ENCODE measurements at regions not wholly inside any gene's neighbourhood (a gene's known extent, or its start where the extent isn't known, plus 50 kb on each side); places are given as distances from the start of the nearest gene placed in this dataset.
"Not testable (repeated sequence)": the region's sequence is repeated elsewhere in the genome, so short reads cannot be mapped to it uniquely, and the experiment has no call there.

GRCh38 chr18:67766930-67767329 is 250.4 kb upstream of the DSEL start:
- Histone ChIP-seq H4K20me1 (ENCODE audit: insufficient read depth, low read length, poor library complexity, severe bottlenecking) (no peaks in the 10 kb centered on the region), H3K36me3 (ENCODE audit: insufficient read depth, low read length) (no peaks in the 10 kb centered on the region), H3F3A (ENCODE audit: low read depth) (no peaks in the 10 kb centered on the region), H3K79me2 (ENCODE audit: insufficient read depth, low read length) (no peaks in the 10 kb centered on the region), H3K4me3 (ENCODE audit: low read length, poor library complexity, severe bottlenecking) (no peak overlapping the region), H3K4me1 (ENCODE audit: insufficient read depth, low read length, poor library complexity, severe bottlenecking) (peaks cover 4% of the 10 kb centered on the region), H3K9me3 (ENCODE audit: insufficient read depth, low read depth, low read length) (no peaks in the 10 kb centered on the region), H3K9me2 (replicated peaks; ENCODE audit: low read depth, low read length) (no peaks in the 10 kb centered on the region), H3K9ac (ENCODE audit: low read depth, low read length, poor library complexity, severe bottlenecking) (no peak overlapping the region), H2AFZ (ENCODE audit: low read length) (no peak overlapping the region), H3K4me2 (ENCODE audit: low read depth, low read length, poor library complexity, severe bottlenecking) (no peak overlapping the region), H3K27me3 (ENCODE audit: insufficient read depth, low read length, poor library complexity, severe bottlenecking) (no peaks in the 10 kb centered on the region)
- TF ChIP-seq EZH2phosphoT487 (IDR thresholded peaks at IDR 0.05; ENCODE audit: borderline replicate concordance) (no peak), CTCF (conservative IDR thresholded peaks at IDR 0.05; ENCODE audit: low read length) (no peak)

GRCh38 chr18:67752211-67752610 is 235.7 kb upstream of the DSEL start:
- not testable (repeated sequence) for H3K4me3 ChIP-seq (ENCODE audit: low read length, poor library complexity, severe bottlenecking); H3K9me3 ChIP-seq (ENCODE audit: insufficient read depth, low read depth, low read length); H3K36me3 ChIP-seq (ENCODE audit: insufficient read depth, low read length); H2AFZ ChIP-seq (ENCODE audit: low read length); H3K4me2 ChIP-seq (ENCODE audit: low read depth, low read length, poor library complexity, severe bottlenecking); H3K79me2 ChIP-seq (ENCODE audit: insufficient read depth, low read length); H3K4me1 ChIP-seq (ENCODE audit: insufficient read depth, low read length, poor library complexity, severe bottlenecking); H3K9ac ChIP-seq (ENCODE audit: low read depth, low read length, poor library complexity, severe bottlenecking); H3K9me2 ChIP-seq (replicated peaks; ENCODE audit: low read depth, low read length); H3K27me3 ChIP-seq (ENCODE audit: insufficient read depth, low read length, poor library complexity, severe bottlenecking); H4K20me1 ChIP-seq (ENCODE audit: insufficient read depth, low read length, poor library complexity, severe bottlenecking); H3F3A ChIP-seq (ENCODE audit: low read depth)

GRCh38 chr18:67742954-67743353 is 226.4 kb upstream of the DSEL start:
- Histone ChIP-seq H4K20me1 (ENCODE audit: insufficient read depth, low read length, poor library complexity, severe bottlenecking) (no peaks in the 10 kb centered on the region), H3K4me2 (ENCODE audit: low read depth, low read length, poor library complexity, severe bottlenecking) (no peak overlapping the region), H2AFZ (ENCODE audit: low read length) (no peak overlapping the region), H3K4me3 (ENCODE audit: low read length, poor library complexity, severe bottlenecking) (no peak overlapping the region), H3K4me1 (ENCODE audit: insufficient read depth, low read length, poor library complexity, severe bottlenecking) (no peaks in the 10 kb centered on the region), H3F3A (ENCODE audit: low read depth) (no peaks in the 10 kb centered on the region), H3K9me3 (ENCODE audit: insufficient read depth, low read depth, low read length) (no peaks in the 10 kb centered on the region), H3K27me3 (ENCODE audit: insufficient read depth, low read length, poor library complexity, severe bottlenecking) (no peaks in the 10 kb centered on the region), H3K79me2 (ENCODE audit: insufficient read depth, low read length) (no peaks in the 10 kb centered on the region), H3K36me3 (ENCODE audit: insufficient read depth, low read length) (no peaks in the 10 kb centered on the region), H3K9me2 (replicated peaks; ENCODE audit: low read depth, low read length) (no peaks in the 10 kb centered on the region), H3K9ac (ENCODE audit: low read depth, low read length, poor library complexity, severe bottlenecking) (no peak overlapping the region)
- TF ChIP-seq CTCF (conservative IDR thresholded peaks at IDR 0.05; ENCODE audit: low read length) (no peak), EZH2phosphoT487 (IDR thresholded peaks at IDR 0.05; ENCODE audit: borderline replicate concordance) (no peak)

- no peaks in the 10 kb centered on the region for H3K36me3 ChIP-seq (ENCODE audit: insufficient read depth, low read length)
- no peaks in the 10 kb centered on the region for H3K9me2 ChIP-seq (replicated peaks; ENCODE audit: low read depth, low read length)
- no peak overlapping the region for H3K9ac ChIP-seq (ENCODE audit: low read depth, low read length, poor library complexity, severe bottlenecking)
- no peak overlapping the region for H3K4me3 ChIP-seq (ENCODE audit: low read length, poor library complexity, severe bottlenecking)
- H3K4me1 ChIP-seq (ENCODE audit: insufficient read depth, low read length, poor library complexity, severe bottlenecking) = no peaks in the 10 kb centered on the region
- no peaks in the 10 kb centered on the region for H4K20me1 ChIP-seq (ENCODE audit: insufficient read depth, low read length, poor library complexity, severe bottlenecking)
- H3F3A ChIP-seq (ENCODE audit: low read depth) = no peaks in the 10 kb centered on the region
- no peaks in the 10 kb centered on the region for H3K9me3 ChIP-seq (ENCODE audit: insufficient read depth, low read depth, low read length)
- H3K4me2 ChIP-seq (ENCODE audit: low read depth, low read length, poor library complexity, severe bottlenecking) = no peak overlapping the region
- H3K79me2 ChIP-seq (ENCODE audit: insufficient read depth, low read length) = no peaks in the 10 kb centered on the region
- no peak for TF ChIP-seq EZH2phosphoT487 (IDR thresholded peaks at IDR 0.05; ENCODE audit: borderline replicate concordance)
- peak; percentile 19; the same call in 1 of the 2 replicates for TF ChIP-seq CTCF (conservative IDR thresholded peaks at IDR 0.05; ENCODE audit: low read length)
- H3K27me3 ChIP-seq (ENCODE audit: insufficient read depth, low read length, poor library complexity, severe bottlenecking) = no peaks in the 10 kb centered on the region
- H2AFZ ChIP-seq (ENCODE audit: low read length) = no peak overlapping the region
Measured at GRCh38 chr18:67742525-67742924, 226.0 kb upstream of the DSEL start.
